Stomach (tissue), 4 donors: ENCODE measurements at regions not wholly inside any gene's neighbourhood (a gene's known extent, or its start where the extent isn't known, plus 50 kb on each side); places are given as distances from the start of the nearest gene placed in this dataset.

ENCODE experiments used
- CTCF ChIP-seq, 7 experiments: fragments of 450-650 bp in 4 of 7; fragments of 200-600 bp in 3 of 7; sonication (generic) in 3 of 7; IDR thresholded peaks; one replicate each; pipeline ENCODE4 v1.5.1; 2016 to 2019; ENCODE audit warnings: antibody characterized with exemption in 7 of 7, control low read depth in 2 of 7, mild to moderate bottlenecking in 1 of 7
- EP300 ChIP-seq: sonication (generic); formaldehyde crosslinking; IDR thresholded peaks from one replicate; pipeline ENCODE4 v1.6.1; 2017; ENCODE audit warnings: antibody characterized with exemption
- POLR2A ChIP-seq, 4 donors: fragments of 450-650 bp; IDR thresholded peaks; one replicate each; pipeline ENCODE4 v1.6.1; 2016; ENCODE audit warnings: antibody characterized with exemption in 4 of 4, control low read depth in 2 of 4, mild to moderate bottlenecking in 1 of 4, moderate library complexity in 1 of 4

DNA sequence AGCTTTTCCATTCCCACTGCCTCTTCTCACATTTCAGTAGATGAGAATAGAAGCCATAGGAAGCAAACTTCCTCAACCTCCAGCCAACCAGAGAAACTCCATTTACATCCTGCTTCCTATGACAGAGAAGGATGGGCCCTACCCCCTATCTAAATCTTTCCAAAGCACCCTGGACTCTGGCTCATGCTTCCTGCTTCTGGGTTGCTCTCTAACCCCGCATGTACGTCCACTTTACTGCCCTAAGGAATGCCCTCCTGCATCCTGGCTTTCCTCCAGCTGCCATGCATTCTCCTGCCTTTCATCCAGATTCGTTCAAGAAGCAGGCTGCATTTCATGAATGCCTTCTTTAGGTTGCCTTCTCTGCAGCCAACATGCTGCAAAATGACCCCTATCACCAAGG lies 91.9 kb downstream of the FAM217A start:
- TF ChIP-seq CTCF (IDR thresholded peaks at IDR 0.05) = no peak
- TF ChIP-seq EP300 = no peak
- no peak for TF ChIP-seq POLR2A (IDR thresholded peaks at IDR 0.05)
